ENCODE measurements at regions not wholly inside any gene's neighbourhood (a gene's known extent, or its start where the extent isn't known, plus 50 kb on each side); places are given as distances from the start of the nearest gene placed in this dataset.

GRCh38 chr11:64476881-64477280 lies 78.9 kb upstream of the SLC22A11 start:
- no peak for TF ChIP-seq MAX (IDR thresholded peaks at IDR 0.05; ENCODE audit: low read depth, low read length)
- no peak for TF ChIP-seq MYC (IDR thresholded peaks at IDR 0.05; ENCODE audit: low read depth, low read length)
- no peak for TF ChIP-seq CTCF (IDR thresholded peaks at IDR 0.05; ENCODE audit: low read depth, low read length)
- no peak for TF ChIP-seq POLR2A (IDR thresholded peaks at IDR 0.05; ENCODE audit: extremely low read depth, insufficient read length)
- H3K4me3 ChIP-seq (ENCODE audit: low read depth, low read length), result no peak overlapping the region
- DNase-seq (ENCODE audit: low read depth), result no peak

- H3K4me3 ChIP-seq (ENCODE audit: low read depth, low read length), result no peak overlapping the region
- no peak for DNase-seq (ENCODE audit: low read depth)
- TF ChIP-seq POLR2A (IDR thresholded peaks at IDR 0.05; ENCODE audit: extremely low read depth, insufficient read length) (no peak), MAX (IDR thresholded peaks at IDR 0.05; ENCODE audit: low read depth, low read length) (no peak), MYC (IDR thresholded peaks at IDR 0.05; ENCODE audit: low read depth, low read length) (no peak), CTCF (IDR thresholded peaks at IDR 0.05; ENCODE audit: low read depth, low read length) (no peak)
Observed at GRCh38 chr11:64477675-64478074, 78.1 kb upstream of the SLC22A11 start.

GRCh38 chr11:64482588-64482987 lies 73.2 kb upstream of the SLC22A11 start:
- TF ChIP-seq MAX (IDR thresholded peaks at IDR 0.05; ENCODE audit: low read depth, low read length) (no peak), POLR2A (IDR thresholded peaks at IDR 0.05; ENCODE audit: extremely low read depth, insufficient read length) (no peak), MYC (IDR thresholded peaks at IDR 0.05; ENCODE audit: low read depth, low read length) (no peak)
- DNase-seq (ENCODE audit: low read depth), result no peak
- H3K4me3 ChIP-seq (ENCODE audit: low read depth, low read length), result no peak overlapping the region

GRCh38 chr11:64484191-64485022 lies 71.3 kb upstream of the SLC22A11 start:
- TF ChIP-seq POLR2A (IDR thresholded peaks at IDR 0.05; ENCODE audit: extremely low read depth, insufficient read length) (no peak), CTCF (IDR thresholded peaks at IDR 0.05; ENCODE audit: low read depth, low read length) (no peak), MYC (IDR thresholded peaks at IDR 0.05; ENCODE audit: low read depth, low read length) (no peak), MAX (IDR thresholded peaks at IDR 0.05; ENCODE audit: low read depth, low read length) (no peak)
- DNase-seq (ENCODE audit: low read depth), result no peak
- H3K4me3 ChIP-seq (ENCODE audit: low read depth, low read length), result no peak overlapping the region

GRCh38 chr11:64485074-64485473 lies 70.7 kb upstream of the SLC22A11 start:
- TF ChIP-seq CTCF (IDR thresholded peaks at IDR 0.05; ENCODE audit: low read depth, low read length), result no peak
- TF ChIP-seq POLR2A (IDR thresholded peaks at IDR 0.05; ENCODE audit: extremely low read depth, insufficient read length), result no peak
- TF ChIP-seq MYC (IDR thresholded peaks at IDR 0.05; ENCODE audit: low read depth, low read length), result no peak
- no peak overlapping the region for H3K4me3 ChIP-seq (ENCODE audit: low read depth, low read length)
- no peak for DNase-seq (ENCODE audit: low read depth)

GRCh38 chr11:64489831-64490441 lies 65.8 kb upstream of the SLC22A11 start:
- DNase-seq (ENCODE audit: low read depth), result peak; percentile 80
- H3K4me3 ChIP-seq (ENCODE audit: low read depth, low read length), result no peak overlapping the region
- TF ChIP-seq MAX (IDR thresholded peaks at IDR 0.05; ENCODE audit: low read depth, low read length) (peak; percentile 98), POLR2A (IDR thresholded peaks at IDR 0.05; ENCODE audit: extremely low read depth, insufficient read length) (no peak), CTCF (IDR thresholded peaks at IDR 0.05; ENCODE audit: low read depth, low read length) (peak; percentile 77), MYC (IDR thresholded peaks at IDR 0.05; ENCODE audit: low read depth, low read length) (peak; percentile 85)
